Activated CD8-positive, alpha-beta T cell treated with anti-CD3 and anti-CD28 coated beads for 36 hours (primary cell): ENCODE measurements at regions not wholly inside any gene's neighbourhood (a gene's known extent, or its start where the extent isn't known, plus 50 kb on each side); places are given as distances from the start of the nearest gene placed in this dataset.

Experiments
- ATAC-seq: fragments of 200-7000 bp; cut with Tn5 transposase; one replicate; pipeline ENCODE4 v1.10.0; 2021; ENCODE audit warnings: mild to moderate bottlenecking, moderate library complexity
- CTCF ChIA-PET: fragments of 350-600 bp; sonication (Branson Sonifier 250); formaldehyde crosslinking; loops from one replicate; lab custom pipeline; 2021; ENCODE audit warnings: antibody characterized with exemption; lab: Charles Lee
- POLR2A ChIA-PET: fragments of 350-600 bp; sonication (Branson Sonifier 250); formaldehyde crosslinking; loops from one replicate; lab custom pipeline; 2021; ENCODE audit warnings: antibody characterized with exemption; lab: Charles Lee
- DNase-seq: peaks from one replicate; pipeline ENCODE4 v3.0.0-alpha.2; 2020
- H3K27ac Mint-ChIP-seq: one replicate; pipeline ENCODE4 v1.8.0; 2021; ENCODE audit warnings: mild to moderate bottlenecking, mixed read lengths
- H3K27me3 Mint-ChIP-seq: one replicate; pipeline ENCODE4 v1.8.0; 2021; ENCODE audit warnings: mixed read lengths
- H3K36me3 Mint-ChIP-seq: one replicate; pipeline ENCODE4 v1.8.0; 2021; ENCODE audit warnings: low read depth, mixed read lengths
- H3K4me1 Mint-ChIP-seq: one replicate; pipeline ENCODE4 v1.8.0; 2021; ENCODE audit warnings: low read depth, mixed read lengths
- H3K4me3 Mint-ChIP-seq: one replicate; pipeline ENCODE4 v1.8.0; 2021; ENCODE audit warnings: mild to moderate bottlenecking, moderate library complexity, mixed read lengths
- H3K9me3 Mint-ChIP-seq: one replicate; pipeline ENCODE4 v1.8.0; 2021; ENCODE audit warnings: mixed read lengths
- intact Hi-C: fragments of 100-400 bp; cut with micrococcal nuclease; formaldehyde crosslinking; loops from one replicate; pipeline ENCODE4 v1.10.0; 2022
- TF ChIP-seq, protein P1 (sequence below): fragments of 200-600 bp; IDR thresholded peaks from one replicate; pipeline ENCODE4 v1.8.0; 2022; ENCODE audit warnings: antibody characterized with exemption, mild to moderate bottlenecking

DNA sequence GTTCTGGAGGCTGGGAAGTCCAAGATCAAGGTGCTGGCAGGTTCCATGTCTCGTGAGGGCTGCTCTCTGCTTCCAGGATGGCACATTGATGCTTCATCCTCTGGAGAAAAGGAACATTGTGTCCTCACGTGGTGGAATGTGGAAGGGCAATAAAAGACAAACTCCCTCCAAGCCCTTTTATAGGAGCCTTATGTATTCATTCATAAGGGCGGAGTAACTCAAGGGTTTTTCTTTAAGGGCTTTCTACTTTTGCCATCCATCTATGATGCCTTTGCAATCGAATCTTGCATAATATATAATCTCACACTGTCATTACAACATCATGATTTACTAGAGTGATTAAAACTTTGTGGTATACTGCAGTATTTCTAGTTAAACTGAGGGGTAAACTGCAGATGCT is 132.7 kb upstream of the DDHD1 start:
- no peak for ATAC-seq
- intact Hi-C loops, result no loop called here
- POLR2A ChIA-PET, result no interaction called here
- Mint-ChIP-seq H3K9me3 (peaks cover under 1% of the 10 kb centered on the region), H3K27me3 (no peaks in the 10 kb centered on the region), H3K4me1 (no peaks in the 10 kb centered on the region), H3K4me3 (no peak overlapping the region), H3K27ac (no peak overlapping the region), H3K36me3 (no peaks in the 10 kb centered on the region)
- DNase-seq, result no peak
- CTCF ChIA-PET, result no interaction called here
- TF ChIP-seq, protein P1, sequence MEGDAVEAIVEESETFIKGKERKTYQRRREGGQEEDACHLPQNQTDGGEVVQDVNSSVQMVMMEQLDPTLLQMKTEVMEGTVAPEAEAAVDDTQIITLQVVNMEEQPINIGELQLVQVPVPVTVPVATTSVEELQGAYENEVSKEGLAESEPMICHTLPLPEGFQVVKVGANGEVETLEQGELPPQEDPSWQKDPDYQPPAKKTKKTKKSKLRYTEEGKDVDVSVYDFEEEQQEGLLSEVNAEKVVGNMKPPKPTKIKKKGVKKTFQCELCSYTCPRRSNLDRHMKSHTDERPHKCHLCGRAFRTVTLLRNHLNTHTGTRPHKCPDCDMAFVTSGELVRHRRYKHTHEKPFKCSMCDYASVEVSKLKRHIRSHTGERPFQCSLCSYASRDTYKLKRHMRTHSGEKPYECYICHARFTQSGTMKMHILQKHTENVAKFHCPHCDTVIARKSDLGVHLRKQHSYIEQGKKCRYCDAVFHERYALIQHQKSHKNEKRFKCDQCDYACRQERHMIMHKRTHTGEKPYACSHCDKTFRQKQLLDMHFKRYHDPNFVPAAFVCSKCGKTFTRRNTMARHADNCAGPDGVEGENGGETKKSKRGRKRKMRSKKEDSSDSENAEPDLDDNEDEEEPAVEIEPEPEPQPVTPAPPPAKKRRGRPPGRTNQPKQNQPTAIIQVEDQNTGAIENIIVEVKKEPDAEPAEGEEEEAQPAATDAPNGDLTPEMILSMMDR, result no peak

- CTCF ChIA-PET, result interaction anchor here (1.0 to 1.3 kb wide), 2 partner anchors 9 to 10 kb away, joined by 3 to 4 read pairs; no protein-coding TSS in a partner anchor
- DNase-seq (no peak), ATAC-seq (no peak)
- TF ChIP-seq, protein P1, result no peak
- Mint-ChIP-seq H3K4me3 (no peak overlapping the region), H3K27ac (no peak overlapping the region), H3K27me3 (no peaks in the 10 kb centered on the region), H3K9me3 (peaks cover 4% of the 10 kb centered on the region), H3K4me1 (no peaks in the 10 kb centered on the region), H3K36me3 (peaks cover 3% of the 10 kb centered on the region)
- intact Hi-C loops, result no loop called here
- POLR2A ChIA-PET, result no interaction called here
These were observed 131.9 kb upstream of the DDHD1 start for GRCh38 chr14:53285064-53285463.

GRCh38 chr14:53278602-53279506 is 125.7 kb upstream of the DDHD1 start:
- TF ChIP-seq, protein P1, result no peak
- Mint-ChIP-seq H3K27me3 (no peaks in the 10 kb centered on the region), H3K27ac (no peak overlapping the region), H3K4me1 (no peaks in the 10 kb centered on the region), H3K9me3 (peaks cover 12% of the 10 kb centered on the region), H3K4me3 (no peak overlapping the region), H3K36me3 (peaks cover 6% of the 10 kb centered on the region)
- DNase-seq (no peak), ATAC-seq (no peak)
- CTCF ChIA-PET, result interaction anchor here (1.5 kb wide), 1 partner anchor 17 kb away, joined by 8 read pairs; no protein-coding TSS in a partner anchor
- POLR2A ChIA-PET, result no interaction called here
- intact Hi-C loops, result no loop called here

- intact Hi-C loops, result no loop called here
- Mint-ChIP-seq H3K36me3 (no peaks in the 10 kb centered on the region), H3K4me3 (no peak overlapping the region), H3K9me3 (peaks cover 2% of the 10 kb centered on the region), H3K27ac (no peak overlapping the region), H3K4me1 (peaks cover 2% of the 10 kb centered on the region), H3K27me3 (no peaks in the 10 kb centered on the region)
- TF ChIP-seq, protein P1, result no peak
- ATAC-seq (no peak), DNase-seq (no peak)
- POLR2A ChIA-PET, result no interaction called here
- CTCF ChIA-PET, result interaction anchor here (1.4 to 2.8 kb wide), 2 partner anchors 22 kb away, joined by 3 to 8 read pairs; no protein-coding TSS in a partner anchor
These were observed 120.5 kb upstream of the DDHD1 start for GRCh38 chr14:53273671-53274072.

- no peak for DNase-seq
- Mint-ChIP-seq H3K36me3 (no peaks in the 10 kb centered on the region), H3K4me3 (no peak overlapping the region), H3K9me3 (peaks cover 7% of the 10 kb centered on the region), H3K27ac (no peak overlapping the region), H3K27me3 (no peaks in the 10 kb centered on the region), H3K4me1 (no peaks in the 10 kb centered on the region)
- no peak for ATAC-seq
- CTCF ChIA-PET, result interaction anchor here (1.5 kb wide), 1 partner anchor 31 kb away, joined by 6 read pairs; no protein-coding TSS in a partner anchor
- intact Hi-C loops, result no loop called here
- POLR2A ChIA-PET, result no interaction called here
- TF ChIP-seq, protein P1, result no peak
These were observed 111.9 kb upstream of the DDHD1 start for GRCh38 chr14:53265025-53265424.
